Skin epidermis (tissue), 12 donors: ENCODE measurements at regions not wholly inside any gene's neighbourhood (a gene's known extent, or its start where the extent isn't known, plus 50 kb on each side); places are given as distances from the start of the nearest gene placed in this dataset.

Experiments used
- H3K27ac ChIP-seq, 21 experiments: fragments of 200-600 bp; sonication (generic) in 11 of 21; one replicate each; pipeline ENCODE4 v1.5.0; 2020; ENCODE audit warnings: mild to moderate bottlenecking in 3 of 21, inconsistent platforms in 2 of 21, moderate library complexity in 2 of 21
- H3K4me3 ChIP-seq, 7 experiments: fragments of 200-600 bp; sonication (generic) in 2 of 7; one replicate each; pipeline ENCODE4 v1.5.0; 2020; ENCODE audit warnings: inconsistent platforms in 2 of 7, mild to moderate bottlenecking in 2 of 7, moderate library complexity in 1 of 7

GRCh38 chr16:9279291-9280068 is 188.0 kb downstream of the HAPSTR1 start:
- Histone ChIP-seq H3K27ac (no peak overlapping the region), H3K4me3 (no peak overlapping the region)

GRCh38 chr16:9280069-9280466 is 188.6 kb downstream of the HAPSTR1 start:
- H3K4me3 ChIP-seq = no peak overlapping the region
- no peak overlapping the region for H3K27ac ChIP-seq

- H3K27ac ChIP-seq = no peak overlapping the region
These were observed 195.5 kb downstream of the HAPSTR1 start for GRCh38 chr16:9286930-9287329.

DNA sequence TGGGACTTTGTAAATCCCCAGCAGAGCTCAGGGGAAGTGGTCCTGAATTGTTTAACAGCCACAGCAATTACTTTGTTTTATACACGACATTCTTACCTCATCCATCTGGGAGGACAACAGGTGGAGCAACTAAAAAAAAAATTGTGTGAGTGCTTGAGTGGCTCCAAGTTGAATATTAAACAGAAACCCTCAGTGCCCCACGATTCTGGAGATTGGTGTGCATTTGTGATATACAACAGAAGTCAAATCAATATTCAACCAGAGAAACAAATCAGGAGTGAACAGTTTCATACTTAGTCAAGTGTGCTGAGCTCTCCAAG is 204.8 kb downstream of the HAPSTR1 start:
- H3K27ac ChIP-seq = no peak overlapping the region
- no peak overlapping the region for H3K4me3 ChIP-seq

More at GRCh38 chr16:9286930-9287329, 195.5 kb downstream of the HAPSTR1 start:
- H3K4me3 ChIP-seq = no peak overlapping the region

DNA sequence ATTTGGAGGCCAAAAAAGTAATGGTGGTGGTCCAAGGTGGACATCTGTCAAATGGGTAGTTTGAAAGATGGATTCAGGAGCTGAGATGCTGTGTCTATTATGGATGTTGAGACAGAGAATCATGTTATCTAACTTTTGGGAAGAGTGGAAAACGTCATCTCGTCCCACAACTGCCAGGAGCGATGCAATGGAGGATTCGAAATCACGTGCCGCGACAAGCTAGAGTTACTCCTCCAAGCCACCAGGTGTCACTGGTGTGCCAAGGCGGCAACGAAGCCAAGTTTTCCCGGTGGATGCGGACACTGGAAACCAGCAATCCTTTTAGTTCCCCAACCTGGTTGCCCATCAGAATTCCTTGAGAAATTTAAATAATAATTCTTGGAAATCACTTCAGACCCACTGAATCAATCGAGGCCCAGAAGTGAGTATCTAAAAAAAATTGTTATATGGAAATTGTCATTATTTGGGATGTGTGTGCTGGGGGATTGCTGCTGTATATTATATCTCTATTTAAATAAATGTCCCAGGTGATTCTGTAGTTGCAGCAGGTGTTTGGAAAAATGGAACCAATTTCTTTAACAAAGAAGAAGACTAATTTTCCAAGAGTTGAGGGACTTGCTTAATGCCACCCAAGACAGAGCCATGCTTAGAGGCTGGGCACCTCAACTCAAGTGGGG is 206.1 kb downstream of the HAPSTR1 start:
- Histone ChIP-seq H3K27ac (no peak overlapping the region), H3K4me3 (no peak overlapping the region)

GRCh38 chr16:9300252-9300651 is 208.8 kb downstream of the HAPSTR1 start:
- Histone ChIP-seq H3K4me3 (no peak overlapping the region), H3K27ac (no peak overlapping the region)

DNA sequence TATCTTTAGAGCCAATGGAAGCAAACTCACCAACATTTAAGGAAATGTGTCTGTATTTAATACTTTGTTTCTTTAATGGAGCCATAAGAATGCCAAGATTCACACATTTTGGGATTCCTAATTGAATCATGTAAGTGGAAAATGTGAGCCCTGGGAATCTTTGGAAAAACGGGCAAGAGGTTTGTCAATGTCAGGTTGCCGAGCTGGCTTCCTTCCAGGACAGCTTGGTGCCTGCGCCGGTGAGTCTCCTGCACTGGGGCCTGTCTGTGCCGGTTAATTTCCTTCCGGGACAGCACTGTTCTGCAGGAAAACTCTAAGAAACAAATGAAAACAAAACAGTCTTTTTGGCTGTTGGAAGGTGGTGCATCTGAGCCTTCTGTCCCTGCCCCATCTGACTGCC is 210.6 kb downstream of the HAPSTR1 start:
- no peak overlapping the region for H3K4me3 ChIP-seq
- H3K27ac ChIP-seq = no peak overlapping the region

DNA sequence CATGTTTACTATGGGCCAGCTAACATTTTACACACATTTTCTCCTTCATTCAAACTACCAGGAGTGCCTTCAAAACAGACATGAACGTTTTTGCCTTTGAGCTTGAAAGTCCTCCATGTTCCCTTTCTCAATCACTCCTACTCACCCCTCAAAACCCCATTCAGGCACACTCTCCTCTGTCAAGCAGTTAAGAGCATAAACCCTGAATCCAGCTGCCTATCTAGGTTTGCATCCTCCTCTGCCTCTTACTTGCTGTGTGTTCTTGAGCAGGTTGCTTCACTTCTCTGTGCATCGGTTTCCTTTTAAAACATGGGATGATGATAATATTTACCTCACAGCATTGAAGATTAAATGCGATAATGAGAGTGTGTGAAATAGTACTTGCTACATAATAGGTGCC is 215.3 kb downstream of the HAPSTR1 start:
- no peak overlapping the region for H3K27ac ChIP-seq
- H3K4me3 ChIP-seq = no peak overlapping the region

- no peak overlapping the region for H3K4me3 ChIP-seq
- H3K27ac ChIP-seq = no peak overlapping the region
These were observed 216.0 kb downstream of the HAPSTR1 start for GRCh38 chr16:9307446-9307845.

DNA sequence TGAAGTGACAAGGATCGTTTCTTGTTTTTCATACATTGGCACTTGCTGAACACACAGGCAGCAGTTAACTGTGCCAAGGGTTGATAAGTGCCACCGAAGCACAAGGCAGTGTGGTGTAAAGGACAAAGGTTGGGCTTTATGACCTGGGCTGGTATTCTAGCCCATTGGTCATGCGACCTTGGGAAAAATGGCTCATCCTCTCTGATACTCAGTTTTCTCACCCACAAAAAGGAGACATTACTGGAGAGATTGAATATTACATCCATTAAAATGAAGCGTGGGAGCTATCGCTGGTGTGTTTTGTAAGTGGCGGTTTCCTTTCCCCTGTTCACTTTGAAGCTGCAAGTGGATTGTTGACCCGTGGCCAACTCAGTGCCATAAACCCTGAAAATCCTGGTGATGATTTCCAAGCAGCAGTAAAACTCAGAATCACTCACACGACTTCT is 216.9 kb downstream of the HAPSTR1 start:
- Histone ChIP-seq H3K4me3 (no peak overlapping the region), H3K27ac (no peak overlapping the region)

DNA sequence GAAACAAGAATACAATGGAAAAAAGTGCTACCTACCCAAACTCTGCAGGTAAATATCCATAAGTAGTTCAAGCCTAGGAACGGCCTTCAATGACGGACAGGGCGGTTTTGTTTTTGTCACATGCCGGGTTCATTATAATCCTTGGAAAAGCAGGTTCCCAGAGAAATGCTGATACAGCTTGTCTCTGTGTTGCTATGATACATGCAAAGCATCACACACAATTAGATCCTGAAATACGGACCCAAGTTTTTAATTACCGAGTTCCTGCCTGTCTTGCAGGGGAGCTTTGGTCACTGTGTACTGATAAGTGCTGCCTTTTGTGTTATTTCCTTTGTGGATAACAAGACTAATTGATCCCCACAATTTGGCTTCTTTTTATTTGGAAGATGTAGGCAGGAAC is 217.4 kb downstream of the HAPSTR1 start:
- no peak overlapping the region for H3K4me3 ChIP-seq
- H3K27ac ChIP-seq = no peak overlapping the region

DNA sequence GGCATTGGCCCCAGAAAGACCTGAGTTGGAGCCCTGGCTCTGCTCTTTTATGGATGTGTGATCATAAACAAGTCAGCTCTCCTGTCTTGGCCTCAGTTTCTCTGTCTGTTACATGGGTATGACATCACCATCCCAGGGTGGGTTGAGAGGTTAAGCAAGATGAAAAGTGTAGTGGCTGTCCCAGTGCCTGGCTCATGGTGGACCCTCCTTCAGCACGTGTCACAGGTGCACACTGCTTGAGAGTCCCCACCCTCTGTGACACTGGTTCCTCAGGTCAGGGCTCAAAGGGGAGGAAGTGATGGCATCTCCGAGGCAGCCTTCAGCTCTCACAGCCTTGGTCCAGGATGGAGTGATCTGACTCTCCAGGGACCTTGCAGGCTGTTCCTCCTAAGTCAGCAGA is 218.4 kb downstream of the HAPSTR1 start:
- Histone ChIP-seq H3K4me3 (no peak overlapping the region), H3K27ac (no peak overlapping the region)

DNA sequence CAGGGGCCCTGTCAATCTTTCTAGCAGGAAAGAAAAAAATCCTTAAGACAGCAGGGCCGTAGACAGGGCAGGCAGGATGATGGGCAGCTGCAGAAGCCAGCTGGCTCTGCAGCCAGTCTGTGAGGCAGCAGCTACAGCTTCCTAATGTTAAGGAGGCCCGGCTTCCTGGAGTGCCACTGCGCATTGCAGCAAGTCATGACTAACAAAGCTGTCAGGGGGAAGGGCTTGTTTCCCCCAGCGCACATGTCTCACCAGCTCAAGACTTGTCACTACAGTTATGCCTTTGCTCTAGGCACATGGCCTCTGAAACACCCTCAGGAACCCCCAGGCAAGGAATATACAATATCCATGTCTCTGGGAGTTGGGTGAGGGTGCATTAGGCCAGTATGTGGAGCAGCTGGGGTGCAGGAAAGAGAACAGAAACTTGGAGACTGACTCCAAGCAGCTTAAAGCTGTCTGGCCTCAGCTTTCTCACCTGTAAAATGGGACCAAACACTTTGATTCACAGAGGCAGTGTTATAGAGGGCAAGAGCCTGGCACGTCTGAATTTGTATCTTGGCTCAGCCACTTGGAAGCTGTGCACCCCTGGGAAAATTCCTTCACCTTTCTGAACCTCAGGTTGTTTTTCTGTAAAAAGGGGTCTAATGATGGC is 220.0 kb downstream of the HAPSTR1 start:
- no peak overlapping the region for H3K4me3 ChIP-seq
- H3K27ac ChIP-seq = no peak overlapping the region

DNA sequence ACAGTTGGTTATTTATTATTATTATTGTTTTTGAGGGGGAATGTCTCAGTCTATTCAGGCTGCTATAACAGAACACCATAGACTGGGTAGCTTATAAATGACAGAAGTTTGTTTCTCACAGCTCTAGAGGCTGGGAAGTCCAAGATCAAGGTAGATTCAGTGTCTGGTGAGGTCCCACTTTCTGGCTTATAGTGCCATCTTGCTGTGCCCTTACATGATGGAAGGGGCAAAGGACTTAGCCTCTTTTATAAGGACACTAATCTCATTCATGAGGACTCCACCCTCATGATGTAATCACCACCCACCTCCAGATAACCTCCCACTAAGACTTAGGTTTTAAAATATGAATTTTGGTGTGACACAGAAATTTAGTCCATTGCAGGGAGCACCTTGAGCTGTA is 224.6 kb downstream of the HAPSTR1 start:
- no peak overlapping the region for H3K27ac ChIP-seq

GRCh38 chr16:9316615-9317014 is 225.2 kb downstream of the HAPSTR1 start:
- H3K27ac ChIP-seq = no peak overlapping the region
- no peak overlapping the region for H3K4me3 ChIP-seq

More for the DNA sequence above, 224.6 kb downstream of the HAPSTR1 start:
- no peak overlapping the region for H3K4me3 ChIP-seq

GRCh38 chr16:9318764-9319163 is 227.3 kb downstream of the HAPSTR1 start:
- no peak overlapping the region for H3K27ac ChIP-seq
- H3K4me3 ChIP-seq = no peak overlapping the region

- no peak overlapping the region for H3K27ac ChIP-seq
- no peak overlapping the region for H3K4me3 ChIP-seq
These were observed 231.3 kb downstream of the HAPSTR1 start for GRCh38 chr16:9322769-9323168.

DNA sequence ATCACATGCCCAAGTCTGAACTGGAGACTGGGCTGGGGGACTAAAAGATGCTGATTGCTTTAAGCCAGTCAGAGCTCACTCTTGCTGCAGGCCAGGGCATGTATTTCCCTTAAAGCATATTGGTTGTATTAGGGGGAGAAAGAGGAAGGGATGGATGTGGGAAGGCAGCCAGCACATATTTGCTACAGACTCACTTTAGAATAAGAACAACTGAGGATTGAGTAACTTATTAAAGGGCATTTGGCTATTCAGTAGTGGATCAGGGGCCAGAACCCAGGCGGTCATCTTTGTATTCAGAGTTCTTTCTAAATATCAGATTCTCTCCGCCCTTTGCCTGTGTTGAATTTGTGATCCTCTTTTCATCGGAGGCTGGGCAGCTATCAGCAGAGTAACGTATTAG is 231.7 kb downstream of the HAPSTR1 start:
- Histone ChIP-seq H3K27ac (peak overlapping the region in 1 of 21 experiments; percentile 30), H3K4me3 (no peak overlapping the region)

DNA sequence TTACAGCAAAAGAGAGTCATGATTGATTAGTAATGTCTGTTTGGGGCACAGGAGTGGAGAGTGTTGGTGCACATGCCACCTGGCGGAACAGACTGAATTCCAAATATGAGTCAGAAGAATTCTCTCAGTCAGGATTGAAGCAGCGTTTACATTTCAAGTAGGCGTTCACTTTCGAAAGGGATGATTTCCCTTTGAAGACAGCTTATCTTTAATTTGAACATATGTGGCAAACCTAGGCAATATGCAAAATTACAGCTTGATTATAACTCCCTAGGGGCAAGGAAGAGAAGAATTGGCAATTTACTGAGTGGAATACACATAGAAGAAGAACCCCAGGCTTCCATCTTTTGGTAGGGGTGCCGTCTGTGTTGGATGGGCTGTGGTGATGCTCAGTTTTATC is 235.8 kb downstream of the HAPSTR1 start:
- no peak overlapping the region for H3K4me3 ChIP-seq
- H3K27ac ChIP-seq = no peak overlapping the region

DNA sequence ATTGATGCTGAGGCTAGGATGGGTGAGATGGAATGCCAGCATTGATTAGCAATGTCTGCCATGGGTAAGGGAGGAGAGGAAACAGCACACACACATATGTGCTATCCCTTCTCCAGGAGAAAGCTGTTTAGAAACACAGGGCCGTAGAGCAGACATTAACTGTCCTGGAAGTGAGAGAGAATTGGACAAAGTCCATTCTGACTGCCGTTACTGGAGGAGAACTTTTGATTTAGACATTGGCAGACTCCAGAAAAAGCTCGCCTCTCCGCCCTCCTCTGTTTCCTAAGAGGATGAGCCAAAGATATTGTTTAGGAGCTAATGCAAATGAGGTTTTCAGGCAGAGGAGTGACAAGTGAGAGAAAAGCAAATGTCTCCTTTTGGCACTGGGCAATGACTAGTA is 237.0 kb downstream of the HAPSTR1 start:
- no peak overlapping the region for H3K27ac ChIP-seq
- no peak overlapping the region for H3K4me3 ChIP-seq

- no peak overlapping the region for H3K4me3 ChIP-seq
- H3K27ac ChIP-seq = no peak overlapping the region
These were observed 238.7 kb downstream of the HAPSTR1 start for GRCh38 chr16:9330095-9330494.
